CD4-positive, alpha-beta T cell treated with Interleukin-6 for 4 hours (primary cell): ENCODE measurements at regions not wholly inside any gene's neighbourhood (a gene's known extent, or its start where the extent isn't known, plus 50 kb on each side); places are given as distances from the start of the nearest gene placed in this dataset.

Source experiments
- DNase-seq: peaks from one replicate; pipeline ENCODE4 v3.0.0-alpha.2; 2020; ENCODE audit warnings: mixed read lengths

DNA sequence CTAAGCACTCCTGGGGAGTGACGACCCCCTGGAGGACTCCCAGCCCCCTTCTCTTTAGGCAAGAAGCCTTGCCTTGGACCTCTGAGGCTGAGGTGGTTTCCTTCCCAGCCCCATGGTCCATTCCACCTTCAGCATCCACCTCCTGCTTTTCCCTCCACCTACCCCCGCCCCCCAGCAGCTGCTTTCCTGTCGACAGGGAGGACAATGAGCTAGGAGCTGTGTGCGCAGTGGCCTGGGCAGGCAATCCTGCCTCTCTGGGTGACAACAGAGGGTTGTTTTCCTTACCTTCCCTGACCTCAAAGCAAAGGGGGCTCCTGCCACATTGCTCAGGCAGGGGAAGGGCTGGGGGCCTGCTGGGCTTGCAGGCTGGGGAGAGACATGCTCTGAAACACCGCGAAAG, 123.5 kb downstream of the BCOR start:
- no peak for DNase-seq

DNA sequence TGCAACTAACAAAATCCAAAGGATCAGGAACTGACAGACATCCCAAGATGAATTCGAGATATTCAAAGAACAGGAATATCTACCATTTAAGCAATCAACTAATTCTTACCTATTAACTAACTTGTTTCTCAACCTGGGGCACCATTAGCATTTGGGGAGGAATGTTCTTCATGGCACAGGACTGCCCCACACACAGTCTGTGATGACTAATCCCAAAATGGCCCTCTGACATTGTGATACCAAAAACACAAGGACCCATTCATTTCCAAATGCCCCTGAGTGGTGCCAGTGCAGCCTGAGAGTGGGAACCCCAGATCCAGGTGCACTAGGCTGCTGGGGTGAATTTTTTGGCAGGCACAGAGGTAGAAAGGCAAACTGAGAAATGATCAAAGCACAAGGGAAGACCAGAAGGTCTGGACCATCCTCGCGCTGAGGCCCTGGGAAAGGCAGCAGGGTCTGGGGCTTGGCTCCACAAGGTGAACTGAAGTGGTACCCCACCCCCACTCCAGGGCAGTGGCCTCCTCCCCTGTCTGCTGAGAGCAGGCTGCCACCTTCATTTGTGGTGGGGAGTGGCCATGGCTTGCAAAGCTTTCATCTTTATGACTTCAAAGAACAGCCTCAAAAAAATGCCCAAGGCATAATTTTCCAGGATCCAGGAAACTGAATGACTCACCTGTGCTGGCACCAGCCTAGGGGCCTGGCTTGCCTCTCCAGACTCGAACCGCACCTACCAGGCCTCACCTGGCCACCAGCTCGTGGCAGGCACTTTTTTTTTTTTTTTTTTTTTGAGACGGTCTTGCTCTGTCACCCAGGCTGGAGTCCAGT, 122.4 kb downstream of the BCOR start:
- DNase-seq: no peak

GRCh38 chrX:39981946-39982345, 115.8 kb downstream of the BCOR start:
- no peak for DNase-seq

DNA sequence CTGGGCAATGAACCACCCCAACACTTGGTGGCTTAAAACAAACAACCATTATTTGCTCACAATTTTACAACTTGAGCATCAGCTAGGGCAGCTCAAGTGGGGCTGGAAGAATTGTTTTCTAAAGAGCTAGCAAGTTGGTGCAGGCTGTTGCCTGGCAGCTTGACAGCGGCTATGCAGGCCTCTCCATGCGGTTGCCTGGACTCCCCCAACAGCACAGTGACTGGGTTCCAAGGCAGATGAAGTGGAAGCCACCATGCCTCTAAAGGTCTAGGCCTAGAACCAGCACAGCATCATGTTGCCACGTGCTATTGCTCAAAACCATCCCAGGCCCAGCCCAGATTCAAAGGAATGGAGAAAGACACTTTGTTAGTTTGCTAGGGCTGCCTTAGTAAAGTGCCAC, 114.8 kb downstream of the BCOR start:
- DNase-seq: no peak

GRCh38 chrX:39983715-39984114, 114.0 kb downstream of the BCOR start:
- DNase-seq: no peak

DNA sequence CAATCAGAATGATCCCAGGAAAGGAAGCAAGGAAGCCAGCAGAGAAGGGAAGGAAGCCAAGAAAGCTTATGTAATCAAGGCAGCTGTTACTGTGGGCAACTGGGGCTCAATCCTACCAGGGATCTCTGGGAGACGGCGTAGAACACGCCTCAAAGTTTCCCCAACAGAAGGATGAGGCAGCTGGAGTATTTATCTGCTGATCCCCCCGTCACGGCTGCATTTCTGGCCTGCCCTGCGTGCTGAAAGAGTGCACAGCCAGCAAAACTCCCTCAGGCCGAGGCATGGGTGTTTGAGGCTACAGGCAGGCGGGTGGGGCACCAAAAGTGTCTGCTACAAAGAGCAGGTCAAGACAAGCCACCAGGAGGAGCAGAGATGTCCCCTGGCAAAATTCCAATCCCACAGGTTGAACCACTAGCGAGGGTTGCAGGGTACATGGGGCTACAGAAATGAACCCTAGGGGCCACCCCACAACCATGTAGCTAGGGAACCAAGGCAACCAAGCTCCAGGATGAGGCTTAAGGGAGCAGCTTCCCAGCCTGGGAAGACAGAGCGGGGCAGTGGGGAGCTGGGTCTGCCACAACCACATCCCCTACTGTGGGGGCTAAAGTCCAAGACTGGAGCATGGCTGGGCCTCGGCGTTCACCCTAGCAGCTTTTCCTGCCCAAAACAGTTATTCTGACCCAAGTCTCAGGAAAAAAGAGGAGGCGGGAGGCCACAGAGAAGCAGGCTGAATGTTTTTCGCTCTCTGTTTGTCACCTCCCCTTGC, 113.4 kb downstream of the BCOR start:
- DNase-seq: no peak

DNA sequence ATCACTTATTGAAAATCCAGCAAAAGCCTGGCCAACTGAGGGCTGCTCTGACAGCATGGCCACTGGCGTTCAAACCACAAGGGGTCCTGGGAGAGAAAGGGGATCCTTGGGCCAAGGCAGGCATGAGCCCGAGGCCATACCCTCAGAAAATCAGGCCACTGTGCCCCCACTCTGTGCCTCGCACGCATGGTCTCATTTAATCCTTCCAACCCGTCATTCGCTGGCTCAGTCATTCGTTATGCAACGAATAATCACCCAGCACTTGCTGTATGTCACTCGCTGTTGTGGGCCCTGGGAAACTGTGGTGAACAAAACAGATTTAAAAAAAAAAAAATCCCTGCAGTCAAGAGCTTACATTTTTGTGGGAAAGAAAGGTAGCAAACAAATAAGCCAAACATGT, 112.7 kb downstream of the BCOR start:
- no peak for DNase-seq

DNA sequence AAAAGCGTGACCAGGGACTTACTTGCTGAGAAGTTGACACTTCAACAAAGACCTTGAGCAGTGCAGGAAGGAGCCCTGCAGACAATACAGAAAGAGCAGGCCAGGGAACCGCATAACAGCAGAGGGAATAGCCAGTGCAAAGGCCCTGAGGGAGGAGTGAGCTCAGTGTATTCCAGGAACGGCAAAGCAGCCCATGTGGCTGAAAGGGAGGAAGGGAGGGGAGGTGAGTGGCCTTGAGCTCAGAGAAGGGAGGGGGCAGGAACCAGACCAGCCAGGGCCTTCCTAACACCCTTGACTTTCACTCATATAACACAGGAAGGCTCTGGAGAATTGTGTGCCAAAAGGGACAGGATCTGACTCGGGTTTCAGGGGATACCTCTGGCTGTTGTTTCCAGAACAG, 112.2 kb downstream of the BCOR start:
- no peak for DNase-seq

GRCh38 chrX:39988496-39988895, 109.3 kb downstream of the BCOR start:
- no peak for DNase-seq

GRCh38 chrX:39990388-39990787, 107.4 kb downstream of the BCOR start:
- DNase-seq: no peak

- no peak for DNase-seq
Measured at GRCh38 chrX:39992300-39992699, 105.5 kb downstream of the BCOR start.

DNA sequence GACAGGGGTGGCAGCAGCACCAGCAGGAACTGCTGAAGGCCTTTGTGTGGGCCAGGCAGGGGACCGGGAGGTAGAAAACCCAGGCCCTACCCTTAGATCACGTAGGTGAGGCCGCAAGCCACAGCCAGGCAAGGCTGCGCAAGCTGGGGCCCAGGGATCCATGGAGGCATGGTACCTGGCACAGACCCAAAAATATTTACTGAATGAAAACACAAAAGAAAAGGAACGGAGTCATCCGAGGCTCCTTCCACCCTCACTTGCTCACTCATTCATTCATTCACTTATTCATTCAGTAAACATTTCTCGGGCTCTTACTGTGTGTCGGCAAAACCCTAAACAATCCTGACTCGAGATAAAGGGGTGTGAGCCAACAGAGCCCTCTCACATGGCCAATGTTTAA, 102.3 kb downstream of the BCOR start:
- DNase-seq: no peak

GRCh38 chrX:39996536-39996935, 101.2 kb downstream of the BCOR start:
- no peak for DNase-seq

- DNase-seq: no peak
Measured at GRCh38 chrX:39998636-39999406, 98.9 kb downstream of the BCOR start.
